Suprapubic skin (tissue), 3 donors: ENCODE measurements at regions not wholly inside any gene's neighbourhood (a gene's known extent, or its start where the extent isn't known, plus 50 kb on each side); places are given as distances from the start of the nearest gene placed in this dataset.
"Not testable (repeated sequence)": the region's sequence is repeated elsewhere in the genome, so short reads cannot be mapped to it uniquely, and the experiment has no call there.

Experiments
- CTCF ChIP-seq, 2 donors: fragments of 200-600 bp in 1 of 2; fragments of 450-650 bp in 1 of 2; sonication (generic) in 1 of 2; IDR thresholded peaks; one replicate each; pipeline ENCODE4 v1.5.1; 2016 to 2019; ENCODE audit warnings: antibody characterized with exemption in 2 of 2, mild to moderate bottlenecking in 1 of 2, moderate library complexity in 1 of 2
- POLR2A ChIP-seq, 2 donors: fragments of 450-650 bp; IDR thresholded peaks; one replicate each; pipeline ENCODE4 v1.6.1; 2017; ENCODE audit warnings: antibody characterized with exemption in 2 of 2, mild to moderate bottlenecking in 2 of 2, moderate library complexity in 2 of 2

GRCh38 chr7:103223065-103223464, 74.2 kb upstream of the NAPEPLD start:
- not testable (repeated sequence) for TF ChIP-seq CTCF, POLR2A (IDR thresholded peaks at IDR 0.05)
